NT2/D1 (cell line): ENCODE measurements at regions not wholly inside any gene's neighbourhood (a gene's known extent, or its start where the extent isn't known, plus 50 kb on each side); places are given as distances from the start of the nearest gene placed in this dataset.

Experiments used
- DNase-seq: peaks from one replicate; pipeline ENCODE4 v3.0.0-alpha.2; 2011; ENCODE audit warnings: low read depth, low spot score
- H3K27me3 ChIP-seq: 2 replicates; pipeline ENCODE4 v1.6.0; 2011; ENCODE audit warnings: mild to moderate bottlenecking; ENCODE audit not compliant: insufficient read length, insufficient read depth
- H3K36me3 ChIP-seq: 2 replicates; pipeline ENCODE4 v1.6.1; 2011; ENCODE audit warnings: mild to moderate bottlenecking, low read length, mixed read lengths; ENCODE audit not compliant: insufficient read depth, insufficient read length
- H3K4me1 ChIP-seq: 2 replicates; pipeline ENCODE4 v1.5.1; 2011; ENCODE audit not compliant: insufficient read depth, insufficient read length
- H3K4me3 ChIP-seq: 2 replicates; pipeline ENCODE4 v1.5.1; 2011; ENCODE audit warnings: low read depth; ENCODE audit not compliant: insufficient read length
- H3K9ac ChIP-seq: 2 replicates; pipeline ENCODE4 v1.6.0; 2011; ENCODE audit warnings: low read depth; ENCODE audit not compliant: insufficient read length
- H3K9me3 ChIP-seq: 2 replicates; pipeline ENCODE4 v1.5.1; 2011; ENCODE audit warnings: mild to moderate bottlenecking, low read length; ENCODE audit not compliant: insufficient read depth
- SUZ12 ChIP-seq: IDR thresholded peaks from 2 replicates; pipeline ENCODE4 v1.6.1; 2011; ENCODE audit not compliant: insufficient read length, insufficient read depth; ENCODE audit errors: extremely low read depth
- YY1 ChIP-seq: IDR thresholded peaks from 2 replicates; pipeline ENCODE4 v1.6.1; 2011; ENCODE audit not compliant: insufficient read length, insufficient read depth
- ZNF274 ChIP-seq: IDR thresholded peaks from 2 replicates; pipeline ENCODE4 v1.6.1; 2011; ENCODE audit warnings: mild to moderate bottlenecking, low read depth, low read length

GRCh38 chr10:4456279-4456678 lies 369.7 kb upstream of the AKR1E2 start:
- H3K9me3 ChIP-seq, result no peaks in the 10 kb centered on the region
- DNase-seq, result no peak
- H3K4me3 ChIP-seq, result no peak overlapping the region
- no peak overlapping the region for H3K9ac ChIP-seq
- H3K36me3 ChIP-seq, result no peaks in the 10 kb centered on the region
- H3K27me3 ChIP-seq, result no peaks in the 10 kb centered on the region
- H3K4me1 ChIP-seq, result no peaks in the 10 kb centered on the region
- TF ChIP-seq ZNF274 (no peak), SUZ12 (no peak), YY1 (no peak)

- no peaks in the 10 kb centered on the region for H3K9me3 ChIP-seq
- no peak overlapping the region for H3K4me3 ChIP-seq
- H3K4me1 ChIP-seq, result no peaks in the 10 kb centered on the region
- no peaks in the 10 kb centered on the region for H3K27me3 ChIP-seq
- H3K9ac ChIP-seq, result no peak overlapping the region
- no peak for DNase-seq
- H3K36me3 ChIP-seq, result no peaks in the 10 kb centered on the region
- TF ChIP-seq ZNF274 (no peak), SUZ12 (no peak), YY1 (no peak)
These were observed 372.1 kb upstream of the AKR1E2 start for GRCh38 chr10:4453950-4454349.

- Histone ChIP-seq H3K4me3 (no peak overlapping the region), H3K4me1 (no peaks in the 10 kb centered on the region), H3K36me3 (no peaks in the 10 kb centered on the region), H3K27me3 (no peaks in the 10 kb centered on the region), H3K9ac (no peak overlapping the region), H3K9me3 (no peaks in the 10 kb centered on the region)
- DNase-seq, result no peak
- TF ChIP-seq SUZ12, result no peak
- no peak for TF ChIP-seq ZNF274
- TF ChIP-seq YY1, result no peak
These were observed 372.7 kb upstream of the AKR1E2 start for GRCh38 chr10:4453276-4453675.

GRCh38 chr10:4450981-4451908 lies 374.8 kb upstream of the AKR1E2 start:
- TF ChIP-seq YY1 (no peak), ZNF274 (no peak), SUZ12 (no peak)
- Histone ChIP-seq H3K9ac (no peak overlapping the region), H3K4me1 (no peaks in the 10 kb centered on the region), H3K9me3 (no peaks in the 10 kb centered on the region), H3K4me3 (no peak overlapping the region), H3K27me3 (no peaks in the 10 kb centered on the region), H3K36me3 (no peaks in the 10 kb centered on the region)
- DNase-seq, result no peak

GRCh38 chr10:4450169-4450568 lies 375.8 kb upstream of the AKR1E2 start:
- no peak for DNase-seq
- H3K9ac ChIP-seq, result no peak overlapping the region
- no peaks in the 10 kb centered on the region for H3K4me1 ChIP-seq
- no peak for TF ChIP-seq ZNF274
- no peak for TF ChIP-seq YY1
- no peak for TF ChIP-seq SUZ12
- no peaks in the 10 kb centered on the region; the same call in 1 of the 2 replicates for H3K9me3 ChIP-seq
- H3K4me3 ChIP-seq, result no peak overlapping the region
- no peaks in the 10 kb centered on the region for H3K36me3 ChIP-seq
- H3K27me3 ChIP-seq, result no peaks in the 10 kb centered on the region

GRCh38 chr10:4448030-4448429 lies 378.0 kb upstream of the AKR1E2 start:
- no peak for DNase-seq
- H3K27me3 ChIP-seq, result no peaks in the 10 kb centered on the region
- no peak overlapping the region for H3K9ac ChIP-seq
- TF ChIP-seq ZNF274, result no peak
- no peak for TF ChIP-seq YY1
- TF ChIP-seq SUZ12, result no peak
- H3K4me1 ChIP-seq, result no peaks in the 10 kb centered on the region
- H3K36me3 ChIP-seq, result no peaks in the 10 kb centered on the region
- H3K9me3 ChIP-seq, result peaks cover 6% of the 10 kb centered on the region
- H3K4me3 ChIP-seq, result no peak overlapping the region

GRCh38 chr10:4443419-4443818 lies 382.6 kb upstream of the AKR1E2 start:
- H3K4me3 ChIP-seq, result no peak overlapping the region
- no peaks in the 10 kb centered on the region for H3K4me1 ChIP-seq
- DNase-seq, result no peak
- no peaks in the 10 kb centered on the region for H3K27me3 ChIP-seq
- no peak for TF ChIP-seq SUZ12
- TF ChIP-seq ZNF274, result peak; percentile 52; the same call in 1 of the 2 replicates
- no peak for TF ChIP-seq YY1
- H3K9ac ChIP-seq, result no peak overlapping the region
- H3K9me3 ChIP-seq, result peaks cover 9% of the 10 kb centered on the region
- H3K36me3 ChIP-seq, result no peaks in the 10 kb centered on the region
